SK-N-SH (cell line): ENCODE measurements at regions not wholly inside any gene's neighbourhood (a gene's known extent, or its start where the extent isn't known, plus 50 kb on each side); places are given as distances from the start of the nearest gene placed in this dataset.

Experiments
- CTCF ChIA-PET: fragments of 300-600, 350-600 bp; formaldehyde crosslinking; extraction: SDS; loops from one replicate; lab custom pipeline; 2021; lab: Yijun Ruan, JAX
- POLR2A ChIA-PET: fragments of 350-600 bp; sonication (Branson Sonifier 250); formaldehyde crosslinking; extraction: SDS; loops from one replicate; lab custom pipeline; 2020; ENCODE audit warnings: antibody characterized with exemption, inconsistent platforms; lab: Yijun Ruan, JAX
- DNase-seq: peaks from one replicate; pipeline ENCODE4 v3.0.0; 2012
- H2AFZ ChIP-seq: fragments of 200-600 bp; sonication (generic); 2 replicates; pipeline ENCODE4 v1.8.1; 2016; ENCODE audit warnings: antibody characterized with exemption, mild to moderate bottlenecking, low read depth
- H3F3A ChIP-seq: fragments of 200-600 bp; sonication (generic); replicated peaks from 2 replicates; pipeline ENCODE3; 2016; ENCODE audit warnings: antibody characterized with exemption, mild to moderate bottlenecking; ENCODE audit not compliant: insufficient read depth
- H3K27ac ChIP-seq, 2 experiments: fragments of 200-500 bp in 1 of 2; fragments of 200-600 bp in 1 of 2; sonication (Bioruptor generic) in 1 of 2; sonication (generic), shearing (Covaris generic) in 1 of 2; 2 replicates each; pipeline versions ENCODE4 v1.5.1 to v1.6.1; 2014 to 2016; ENCODE audit warnings: low read depth in 2 of 2, inconsistent platforms in 1 of 2, low read length in 1 of 2, mild to moderate bottlenecking in 1 of 2, mixed read lengths in 1 of 2
- H3K27me3 ChIP-seq: fragments of 200-600 bp; sonication (generic), shearing (Covaris generic); 2 replicates; pipeline ENCODE4 v1.6.1; 2016; ENCODE audit warnings: mixed run types; ENCODE audit not compliant: insufficient read depth
- H3K36me3 ChIP-seq, 2 experiments: fragments of 200-500 bp in 1 of 2; fragments of 200-600 bp in 1 of 2; sonication (Bioruptor generic) in 1 of 2; sonication (generic) in 1 of 2; replicated peaks in 1 of 2; 2 replicates each; pipeline versions ENCODE3 to v1.5.1; 2014 to 2016; ENCODE audit warnings: low read length in 1 of 2, mild to moderate bottlenecking in 1 of 2; ENCODE audit not compliant: insufficient read depth in 2 of 2, control insufficient read depth in 1 of 2
- H3K4me1 ChIP-seq, 2 experiments: fragments of 200-500 bp in 1 of 2; fragments of 200-600 bp in 1 of 2; sonication (Bioruptor generic) in 1 of 2; sonication (generic), shearing (Covaris generic) in 1 of 2; 2 replicates each; pipeline versions ENCODE4 v1.5.1 to v1.6.1; 2014 to 2016; ENCODE audit warnings: low read depth in 1 of 2, low read length in 1 of 2, mixed run types in 1 of 2; ENCODE audit not compliant: insufficient read depth in 2 of 2, control insufficient read depth in 1 of 2
- H3K4me2 ChIP-seq: fragments of 200-600 bp; sonication (generic), shearing (Covaris generic); 2 replicates; pipeline ENCODE4 v1.6.1; 2017; ENCODE audit warnings: mixed run types
- H3K4me3 ChIP-seq, 2 experiments: fragments of 200-500 bp in 1 of 2; fragments of 200-600 bp in 1 of 2; sonication (Bioruptor generic) in 1 of 2; sonication (generic), shearing (Covaris generic) in 1 of 2; 2 replicates each; pipeline versions ENCODE4 v1.5.1 to v1.8.1; 2014 to 2016; ENCODE audit warnings: low read depth in 2 of 2, inconsistent platforms in 1 of 2, low read length in 1 of 2, mild to moderate bottlenecking in 1 of 2, mixed read lengths in 1 of 2, moderate library complexity in 1 of 2
- H3K79me2 ChIP-seq: fragments of 200-600 bp; sonication (generic); 2 replicates; pipeline ENCODE4 v1.8.1; 2017; ENCODE audit warnings: mild to moderate bottlenecking; ENCODE audit not compliant: insufficient read depth
- H3K9ac ChIP-seq: fragments of 200-600 bp; sonication (generic); 2 replicates; pipeline ENCODE4 v1.6.1; 2017; ENCODE audit warnings: mixed run types
- H3K9me2 ChIP-seq: fragments of 200-600 bp; sonication (generic); 2 replicates; pipeline ENCODE4 v1.6.1; 2017; ENCODE audit warnings: mixed run types
- H3K9me3 ChIP-seq: fragments of 200-600 bp; sonication (generic); 2 replicates; pipeline ENCODE4 v1.6.1; 2017; ENCODE audit warnings: mixed run types, mild to moderate bottlenecking, moderate library complexity
- H4K20me1 ChIP-seq: fragments of 200-600 bp; sonication (generic); 2 replicates; pipeline ENCODE4 v1.6.1; 2017; ENCODE audit warnings: mild to moderate bottlenecking, mixed run types; ENCODE audit not compliant: insufficient read depth
- FOSL2 ChIP-seq: IDR thresholded peaks from 2 replicates; pipeline ENCODE4 v1.4.0; 2012; ENCODE audit warnings: low read depth, mild to moderate bottlenecking, moderate library complexity, borderline replicate concordance
- MEF2A ChIP-seq: IDR thresholded peaks from 2 replicates; pipeline ENCODE4 v1.4.0; 2012; ENCODE audit warnings: low read depth, borderline replicate concordance
- NRF1 ChIP-seq: IDR thresholded peaks from 2 replicates; pipeline ENCODE4 v1.6.1; 2012; ENCODE audit warnings: low read depth, mild to moderate bottlenecking, low read length
- POLR2AphosphoS5 ChIP-seq: IDR thresholded peaks from 2 replicates; pipeline ENCODE4 v1.6.1; 2012; ENCODE audit warnings: low read depth, low read length
- RAD21 ChIP-seq: IDR thresholded peaks from 2 replicates; pipeline ENCODE4 v1.6.1; 2012; ENCODE audit warnings: mild to moderate bottlenecking, low read length
- RCOR1 ChIP-seq: fragments of 150-350 bp; IDR thresholded peaks from 2 replicates; pipeline ENCODE4 v1.6.1; 2017; ENCODE audit warnings: antibody characterized with exemption, low read length
- RFX5 ChIP-seq: IDR thresholded peaks from 2 replicates; pipeline ENCODE4 v1.6.1; 2012; ENCODE audit warnings: mild to moderate bottlenecking, improper control_type of control experiment, low read length
- RXRA ChIP-seq: IDR thresholded peaks from 2 replicates; pipeline ENCODE4 v1.4.0; 2012; ENCODE audit warnings: low read depth, mild to moderate bottlenecking, borderline replicate concordance
- SMC3 ChIP-seq: IDR thresholded peaks from 2 replicates; pipeline ENCODE4 v1.6.1; 2012; ENCODE audit warnings: low read depth, low read length, improper control_type of control experiment
- TAF1 ChIP-seq: IDR thresholded peaks from 2 replicates; pipeline ENCODE4 v1.6.1; 2012; ENCODE audit warnings: low read depth, mild to moderate bottlenecking, low read length, moderate library complexity, borderline replicate concordance
- TEAD4 ChIP-seq: IDR thresholded peaks from 2 replicates; pipeline ENCODE4 v1.4.0; 2012; ENCODE audit warnings: mild to moderate bottlenecking, borderline replicate concordance; ENCODE audit not compliant: insufficient read depth
- WGBS: methylation state at CpG from one replicate; pipeline ENCODE4 v1.1.6; 2017; ENCODE audit warnings: low lambda C conversion rate; 5-methylcytosine and 5-hydroxymethylcytosine counted together
- TF ChIP-seq, protein P1 (sequence below): IDR thresholded peaks from 2 replicates; pipeline ENCODE4 v1.6.1; 2012; ENCODE audit warnings: mild to moderate bottlenecking, low read depth, low read length, moderate library complexity
- TF ChIP-seq, protein P2 (sequence below): fragments of 150-350 bp; IDR thresholded peaks from 2 replicates; pipeline ENCODE4 v1.6.1; 2016; ENCODE audit warnings: mild to moderate bottlenecking, low read depth, low read length

DNA sequence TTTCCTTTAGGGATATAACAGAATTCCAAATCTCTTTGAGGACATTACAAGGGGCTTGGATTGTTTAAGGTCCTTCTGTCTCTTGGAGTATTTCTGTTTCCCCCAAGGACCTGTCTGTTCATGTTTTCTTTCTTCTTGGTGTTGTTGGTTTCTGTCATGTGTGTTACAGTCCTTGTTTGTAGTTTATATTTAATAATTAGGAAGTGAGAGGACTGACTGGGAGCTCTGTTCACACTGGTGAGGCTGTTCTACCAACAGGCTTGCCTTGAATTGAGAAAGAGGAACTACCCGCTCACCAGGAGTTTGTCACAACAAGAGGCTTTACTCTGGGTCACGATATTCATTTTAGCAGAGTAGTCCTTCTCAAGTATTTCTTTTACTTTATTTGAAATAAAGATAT lies 119.2 kb upstream of the SV2C start:
- 62% methylated on average over 2 of the region's 2 CpGs for WGBS
- ChIA-PET CTCF (no interaction called here), POLR2A (no interaction called here)
- Histone ChIP-seq H3K4me3 (no peak overlapping the region), H3K27ac (no peak overlapping the region), H3K9ac (no peak overlapping the region), H3K4me1 (no peaks in the 10 kb centered on the region; a peak in 1 of 4 replicates), H3K9me2 (no peaks in the 10 kb centered on the region), H3K4me2 (no peak overlapping the region), H2AFZ (no peak overlapping the region), H3K27me3 (no peaks in the 10 kb centered on the region), H3F3A (no peaks in the 10 kb centered on the region), H4K20me1 (no peaks in the 10 kb centered on the region), H3K79me2 (no peaks in the 10 kb centered on the region), H3K9me3 (no peaks in the 10 kb centered on the region), H3K36me3 (no peaks in the 10 kb centered on the region)
- no peak for DNase-seq
- TF ChIP-seq FOSL2 (no peak), RAD21 (no peak), RXRA (no peak), TEAD4 (no peak)

DNA sequence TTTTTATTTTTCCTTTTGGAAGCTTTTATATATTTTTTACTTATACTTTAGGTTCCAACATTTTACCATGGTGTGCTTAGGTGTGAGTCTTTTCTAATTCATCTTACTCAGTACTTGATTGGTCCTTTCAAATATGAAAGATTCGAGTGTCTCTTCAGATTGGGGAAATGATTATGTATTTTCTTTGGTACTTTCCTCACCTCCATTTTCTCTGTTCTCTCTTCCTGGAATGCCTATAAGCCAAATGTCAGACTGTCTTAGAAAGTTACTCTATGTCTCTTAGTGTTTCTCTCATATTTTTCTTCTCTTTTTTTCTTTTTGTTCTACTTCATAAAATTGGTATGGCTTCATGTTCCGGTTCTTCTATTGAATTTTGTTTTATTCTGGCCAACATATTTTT lies 119.6 kb upstream of the SV2C start:
- no peaks in the 10 kb centered on the region for H3K27me3 ChIP-seq
- CTCF ChIA-PET, result no interaction called here
- POLR2A ChIA-PET, result no interaction called here

More for the DNA sequence above, 119.6 kb upstream of the SV2C start:
- DNase-seq, result no peak
- Histone ChIP-seq H4K20me1 (no peaks in the 10 kb centered on the region), H3K79me2 (no peaks in the 10 kb centered on the region), H3K4me3 (no peak overlapping the region), H3K9me3 (no peaks in the 10 kb centered on the region), H3K4me2 (no peak overlapping the region), H2AFZ (no peak overlapping the region), H3F3A (no peaks in the 10 kb centered on the region), H3K27ac (no peak overlapping the region), H3K4me1 (no peaks in the 10 kb centered on the region; a peak in 1 of 4 replicates), H3K36me3 (no peaks in the 10 kb centered on the region), H3K9ac (no peak overlapping the region), H3K9me2 (no peaks in the 10 kb centered on the region)
- 43% methylated on average over 2 of the region's 2 CpGs for WGBS
- TF ChIP-seq NRF1 (no peak), TAF1 (no peak), POLR2AphosphoS5 (no peak), MEF2A (no peak), SMC3 (no peak), RCOR1 (no peak), RFX5 (no peak)
- TF ChIP-seq, protein P1, sequence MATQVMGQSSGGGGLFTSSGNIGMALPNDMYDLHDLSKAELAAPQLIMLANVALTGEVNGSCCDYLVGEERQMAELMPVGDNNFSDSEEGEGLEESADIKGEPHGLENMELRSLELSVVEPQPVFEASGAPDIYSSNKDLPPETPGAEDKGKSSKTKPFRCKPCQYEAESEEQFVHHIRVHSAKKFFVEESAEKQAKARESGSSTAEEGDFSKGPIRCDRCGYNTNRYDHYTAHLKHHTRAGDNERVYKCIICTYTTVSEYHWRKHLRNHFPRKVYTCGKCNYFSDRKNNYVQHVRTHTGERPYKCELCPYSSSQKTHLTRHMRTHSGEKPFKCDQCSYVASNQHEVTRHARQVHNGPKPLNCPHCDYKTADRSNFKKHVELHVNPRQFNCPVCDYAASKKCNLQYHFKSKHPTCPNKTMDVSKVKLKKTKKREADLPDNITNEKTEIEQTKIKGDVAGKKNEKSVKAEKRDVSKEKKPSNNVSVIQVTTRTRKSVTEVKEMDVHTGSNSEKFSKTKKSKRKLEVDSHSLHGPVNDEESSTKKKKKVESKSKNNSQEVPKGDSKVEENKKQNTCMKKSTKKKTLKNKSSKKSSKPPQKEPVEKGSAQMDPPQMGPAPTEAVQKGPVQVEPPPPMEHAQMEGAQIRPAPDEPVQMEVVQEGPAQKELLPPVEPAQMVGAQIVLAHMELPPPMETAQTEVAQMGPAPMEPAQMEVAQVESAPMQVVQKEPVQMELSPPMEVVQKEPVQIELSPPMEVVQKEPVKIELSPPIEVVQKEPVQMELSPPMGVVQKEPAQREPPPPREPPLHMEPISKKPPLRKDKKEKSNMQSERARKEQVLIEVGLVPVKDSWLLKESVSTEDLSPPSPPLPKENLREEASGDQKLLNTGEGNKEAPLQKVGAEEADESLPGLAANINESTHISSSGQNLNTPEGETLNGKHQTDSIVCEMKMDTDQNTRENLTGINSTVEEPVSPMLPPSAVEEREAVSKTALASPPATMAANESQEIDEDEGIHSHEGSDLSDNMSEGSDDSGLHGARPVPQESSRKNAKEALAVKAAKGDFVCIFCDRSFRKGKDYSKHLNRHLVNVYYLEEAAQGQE, result no peak
- TF ChIP-seq, protein P2, sequence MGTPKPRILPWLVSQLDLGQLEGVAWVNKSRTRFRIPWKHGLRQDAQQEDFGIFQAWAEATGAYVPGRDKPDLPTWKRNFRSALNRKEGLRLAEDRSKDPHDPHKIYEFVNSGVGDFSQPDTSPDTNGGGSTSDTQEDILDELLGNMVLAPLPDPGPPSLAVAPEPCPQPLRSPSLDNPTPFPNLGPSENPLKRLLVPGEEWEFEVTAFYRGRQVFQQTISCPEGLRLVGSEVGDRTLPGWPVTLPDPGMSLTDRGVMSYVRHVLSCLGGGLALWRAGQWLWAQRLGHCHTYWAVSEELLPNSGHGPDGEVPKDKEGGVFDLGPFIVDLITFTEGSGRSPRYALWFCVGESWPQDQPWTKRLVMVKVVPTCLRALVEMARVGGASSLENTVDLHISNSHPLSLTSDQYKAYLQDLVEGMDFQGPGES, result no peak
